GM21825 (cell line): ENCODE measurements at regions not wholly inside any gene's neighbourhood (a gene's known extent, or its start where the extent isn't known, plus 50 kb on each side); places are given as distances from the start of the nearest gene placed in this dataset.

ENCODE experiments used
- ATAC-seq: cut with Tn5 transposase; IDR thresholded peaks from one replicate; pipeline ENCODE4 v1.9.1; 2021; ENCODE audit warnings: mild to moderate bottlenecking, moderate library complexity; ENCODE audit not compliant: unreplicated experiment

GRCh38 chr4:125507141-125507540, 192.4 kb downstream of the FAT4 start:
- ATAC-seq = no peak

GRCh38 chr4:125511715-125512114, 197.0 kb downstream of the FAT4 start:
- ATAC-seq = no peak

DNA sequence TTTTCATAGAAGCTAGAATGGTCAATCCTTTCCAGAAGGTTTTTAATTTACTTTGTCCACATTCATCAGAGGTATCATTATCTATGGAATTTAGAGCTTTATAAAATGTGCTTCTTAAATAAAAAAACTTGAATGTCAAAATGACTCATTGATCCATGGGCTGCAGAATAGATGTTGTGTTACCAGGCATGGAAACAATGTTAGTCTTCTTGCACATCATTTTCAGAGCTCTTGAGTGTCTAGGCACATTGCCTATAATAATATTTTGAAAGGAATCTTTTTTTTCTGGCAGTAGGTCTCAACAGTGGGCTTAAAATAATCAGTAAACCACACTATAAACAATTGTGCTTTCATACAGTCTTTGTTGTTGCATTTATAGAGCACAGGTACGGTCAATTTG, 200.3 kb downstream of the FAT4 start:
- no peak for ATAC-seq

GRCh38 chr4:125517831-125518230, 203.1 kb downstream of the FAT4 start:
- no peak for ATAC-seq

- ATAC-seq = no peak
Measured at GRCh38 chr4:125518281-125518680, 203.5 kb downstream of the FAT4 start.

DNA sequence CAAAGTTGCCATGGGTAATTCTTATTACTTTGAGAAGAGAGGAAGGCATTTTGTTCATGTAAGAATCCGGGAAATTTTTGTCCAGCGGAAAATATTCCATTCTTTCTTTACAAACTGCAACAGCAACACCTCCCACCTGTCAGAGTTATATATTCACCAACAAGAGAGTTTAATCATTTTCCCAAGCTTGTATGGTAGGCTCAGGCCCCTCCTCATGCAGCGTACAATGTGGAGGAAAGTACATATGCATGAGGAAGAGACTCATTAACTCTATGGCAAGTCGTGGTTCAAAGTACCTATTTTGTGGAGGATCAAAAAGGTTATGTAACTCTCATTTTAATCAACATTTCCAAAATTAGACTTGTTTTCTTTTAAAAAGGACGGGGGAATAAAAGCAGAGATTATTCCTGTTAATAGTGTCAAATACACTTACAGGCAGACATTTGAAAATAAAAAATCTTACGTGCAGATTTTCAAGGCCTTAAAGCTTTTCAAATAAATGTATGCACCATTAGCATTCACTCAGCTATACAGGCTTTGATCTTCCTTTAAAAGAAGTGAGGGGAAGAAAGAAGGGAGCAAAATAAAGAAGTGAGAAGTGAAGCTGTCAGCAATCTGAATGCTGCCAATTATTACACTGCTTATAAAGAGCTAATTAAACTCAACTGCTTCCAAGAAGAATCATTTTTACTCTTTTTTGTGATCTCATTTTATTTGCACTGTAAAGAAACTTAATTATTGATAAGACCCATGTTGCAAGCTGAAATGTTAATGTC, 204.8 kb downstream of the FAT4 start:
- ATAC-seq = no peak

GRCh38 chr4:125520258-125520990, 205.7 kb downstream of the FAT4 start:
- no peak for ATAC-seq

DNA sequence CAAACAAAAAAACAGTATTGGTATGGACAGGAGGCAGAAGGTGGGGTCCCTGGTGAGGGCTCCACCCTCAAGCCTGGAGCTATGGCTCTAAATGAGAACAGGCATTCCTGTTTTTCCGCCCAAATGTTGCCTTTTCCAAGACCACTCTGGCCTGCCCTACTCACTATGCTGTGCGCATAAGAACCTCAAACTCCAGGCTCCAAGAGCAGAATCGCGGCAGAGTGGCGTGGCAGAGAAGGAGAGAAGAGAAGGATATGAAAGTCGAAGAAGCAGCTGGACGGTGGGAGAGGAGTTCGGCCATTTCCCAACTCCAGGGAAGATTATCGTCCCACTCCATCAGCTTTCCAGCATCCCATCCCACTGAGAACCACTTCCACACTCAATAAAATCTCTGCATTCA, 207.8 kb downstream of the FAT4 start:
- no peak for ATAC-seq

DNA sequence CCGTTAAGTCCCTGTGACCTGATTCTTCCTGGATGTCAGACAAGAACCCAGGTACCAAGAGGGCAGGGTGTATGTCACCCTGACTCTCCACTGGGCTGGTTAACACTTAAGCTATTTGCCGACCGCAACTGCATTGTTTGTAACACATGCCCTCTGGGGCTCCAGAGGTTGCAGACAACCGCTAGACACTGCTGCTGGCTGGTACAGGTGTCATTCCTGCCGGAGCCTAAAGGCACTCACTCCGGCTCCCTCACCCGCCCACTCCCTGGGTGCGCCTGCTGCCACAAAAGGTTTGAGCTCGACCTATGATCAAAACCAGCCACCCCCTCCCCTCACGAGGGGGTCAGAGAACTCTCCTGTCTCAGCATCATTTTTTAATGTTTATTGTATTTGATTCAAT, 208.2 kb downstream of the FAT4 start:
- ATAC-seq = no peak

- ATAC-seq = no peak
Measured at GRCh38 chr4:125526420-125526819, 211.7 kb downstream of the FAT4 start.

DNA sequence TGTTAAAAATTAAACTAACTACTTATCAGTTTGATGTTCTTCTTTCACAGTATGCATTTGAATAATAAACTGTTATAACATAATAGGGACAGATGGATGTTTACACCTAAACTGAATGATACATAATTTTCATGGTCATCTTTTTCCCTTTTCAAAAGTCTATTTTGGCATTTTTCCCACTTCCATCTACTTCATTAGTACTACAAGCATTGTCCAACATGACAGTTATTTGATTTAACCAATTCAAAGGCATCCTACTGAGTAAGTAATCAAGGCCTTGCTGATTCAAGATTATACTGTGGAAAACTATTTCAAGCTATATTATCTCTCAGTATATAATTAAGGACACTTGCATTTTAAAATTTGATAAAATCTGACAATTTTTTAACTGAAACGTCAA, 212.9 kb downstream of the FAT4 start:
- ATAC-seq = no peak

DNA sequence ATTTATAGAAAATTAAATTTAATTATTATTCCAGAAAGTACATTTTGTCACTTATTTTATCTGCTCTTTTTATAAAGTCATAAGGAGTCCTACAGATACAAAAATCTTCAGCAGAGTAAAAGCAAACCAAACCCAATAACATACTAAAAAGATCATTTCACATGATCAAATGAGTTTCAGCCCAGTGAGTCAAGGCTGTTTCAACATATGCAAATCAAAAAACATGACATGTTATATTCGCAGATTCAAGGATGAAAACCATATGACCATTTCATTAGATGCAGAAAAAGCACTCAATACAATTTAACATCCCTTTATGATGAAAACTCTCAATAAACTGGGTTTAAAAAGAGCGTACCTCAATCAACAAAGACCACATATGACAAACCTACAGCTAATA, 214.3 kb downstream of the FAT4 start:
- ATAC-seq = no peak

GRCh38 chr4:125538670-125539069, 223.9 kb downstream of the FAT4 start:
- no peak for ATAC-seq

DNA sequence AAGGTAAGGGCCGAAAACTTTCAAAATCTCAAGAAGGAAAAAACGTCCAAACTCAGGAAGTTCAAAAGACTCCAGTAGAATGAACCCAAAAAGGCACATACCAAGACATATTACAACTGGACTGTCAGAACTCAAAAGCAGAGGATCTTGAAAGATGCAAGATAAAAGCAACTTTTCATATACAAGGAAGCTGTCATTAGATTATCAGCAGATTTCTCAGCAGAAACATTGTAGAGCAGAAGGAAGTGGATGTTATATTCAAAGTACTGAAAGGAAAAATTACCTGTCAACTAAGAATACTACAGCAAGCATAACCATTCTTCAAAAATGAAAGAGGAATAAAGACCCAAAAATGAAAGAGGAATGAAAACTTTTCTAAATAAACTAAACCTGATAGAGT, 224.9 kb downstream of the FAT4 start:
- no peak for ATAC-seq

DNA sequence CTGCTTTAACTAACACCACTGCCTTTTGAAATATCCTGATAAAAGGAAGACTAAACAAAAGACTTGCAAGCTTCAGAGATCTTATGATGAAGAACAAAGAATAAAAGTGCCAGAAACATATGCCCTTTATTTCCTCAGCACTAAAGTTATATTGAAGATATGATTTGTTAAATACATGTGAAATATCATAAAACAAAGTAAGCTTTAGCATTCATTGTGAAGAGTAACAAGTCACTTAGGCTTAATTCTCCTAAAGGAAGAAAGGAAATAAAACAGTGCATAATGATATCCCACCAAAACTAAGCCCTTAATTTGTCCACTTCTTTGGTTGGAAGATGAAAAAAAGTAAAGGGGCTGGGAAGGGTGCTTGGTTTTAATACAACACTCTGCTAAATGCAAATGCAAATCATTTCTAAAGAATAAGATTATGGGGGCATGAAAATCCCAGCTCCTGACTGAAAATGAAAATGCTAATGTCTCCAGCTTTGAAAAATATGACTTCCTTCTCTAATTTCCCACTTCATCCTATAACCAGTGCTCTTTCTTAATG, 227.2 kb downstream of the FAT4 start:
- ATAC-seq = no peak

GRCh38 chr4:125546272-125546671, 231.5 kb downstream of the FAT4 start:
- no peak for ATAC-seq

- ATAC-seq = no peak
Measured at GRCh38 chr4:125547836-125548235, 233.1 kb downstream of the FAT4 start.

DNA sequence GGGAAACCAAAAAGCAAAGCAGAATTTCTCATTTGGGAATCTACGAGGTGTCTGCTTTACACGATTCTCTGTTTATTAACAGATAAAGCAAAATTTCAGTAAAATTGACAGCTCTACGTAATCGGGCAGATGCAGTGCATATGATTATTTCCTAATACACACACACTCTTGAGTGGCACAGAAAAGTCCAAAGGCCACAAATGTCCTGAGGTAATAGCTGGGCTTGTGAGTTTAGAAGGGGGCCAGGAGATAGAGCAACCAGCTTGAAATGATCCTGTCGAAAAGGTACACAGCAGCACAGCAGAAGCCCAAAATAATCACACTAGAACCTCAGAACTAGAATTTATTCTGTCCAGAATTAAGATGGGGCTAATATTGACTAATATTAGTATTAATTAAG, 236.0 kb downstream of the FAT4 start:
- no peak for ATAC-seq

GRCh38 chr4:125551466-125551865, 236.7 kb downstream of the FAT4 start:
- no peak for ATAC-seq

- ATAC-seq = no peak
Measured at GRCh38 chr4:125551967-125552366, 237.2 kb downstream of the FAT4 start.

DNA sequence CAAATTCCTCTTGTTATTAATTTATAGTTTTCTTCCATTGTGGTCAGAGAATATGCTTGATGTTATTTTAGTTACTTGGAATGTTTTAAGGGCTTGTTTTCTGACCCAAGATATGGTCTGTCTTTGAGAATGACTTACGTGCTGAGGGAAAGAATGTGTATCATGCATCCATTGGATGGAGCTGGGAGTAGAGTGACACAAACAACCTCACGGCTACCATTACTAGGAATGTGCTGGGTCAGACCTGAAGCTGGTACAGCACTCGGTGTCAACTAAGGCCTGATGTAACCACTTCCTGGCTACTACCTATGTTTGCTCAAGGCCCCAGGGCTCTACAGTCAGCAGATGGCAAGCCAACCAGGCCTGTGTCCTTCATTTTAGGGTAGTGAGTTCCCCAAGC, 257.8 kb downstream of the FAT4 start:
- no peak for ATAC-seq

DNA sequence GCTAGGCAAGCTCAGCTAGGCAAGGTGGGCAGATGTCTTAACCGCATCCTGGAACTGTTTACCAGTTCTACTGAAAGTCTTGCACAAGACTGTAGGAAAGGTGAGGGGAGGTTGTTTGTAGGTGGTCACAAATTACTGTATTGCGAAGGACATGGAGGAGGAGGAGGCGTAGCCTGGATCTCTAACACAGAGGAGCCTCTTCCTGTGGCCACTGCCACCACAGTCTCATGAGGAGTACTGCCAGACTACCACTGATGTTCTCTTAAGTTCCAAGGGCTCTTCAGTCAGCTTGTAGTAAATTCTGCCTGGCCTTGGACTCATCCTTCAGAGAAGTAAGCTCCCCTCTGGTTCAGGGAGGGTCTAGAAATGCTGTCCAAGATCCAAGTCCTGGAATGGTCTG, 258.6 kb downstream of the FAT4 start:
- ATAC-seq = no peak
